ENCODE measurements at regions not wholly inside any gene's neighbourhood (a gene's known extent, or its start where the extent isn't known, plus 50 kb on each side); places are given as distances from the start of the nearest gene placed in this dataset.
"Not testable (repeated sequence)": the region's sequence is repeated elsewhere in the genome, so short reads cannot be mapped to it uniquely, and the experiment has no call there.

- no peak for DNase-seq
These were observed 150.8 kb upstream of the ADCY2 start for GRCh38 chr5:7245121-7245651.

GRCh38 chr5:7246287-7246686 lies 149.7 kb upstream of the ADCY2 start:
- DNase-seq: no peak

GRCh38 chr5:7250004-7250403 lies 145.9 kb upstream of the ADCY2 start:
- no peak for DNase-seq

GRCh38 chr5:7250611-7251010 lies 145.3 kb upstream of the ADCY2 start:
- DNase-seq: no peak

DNA sequence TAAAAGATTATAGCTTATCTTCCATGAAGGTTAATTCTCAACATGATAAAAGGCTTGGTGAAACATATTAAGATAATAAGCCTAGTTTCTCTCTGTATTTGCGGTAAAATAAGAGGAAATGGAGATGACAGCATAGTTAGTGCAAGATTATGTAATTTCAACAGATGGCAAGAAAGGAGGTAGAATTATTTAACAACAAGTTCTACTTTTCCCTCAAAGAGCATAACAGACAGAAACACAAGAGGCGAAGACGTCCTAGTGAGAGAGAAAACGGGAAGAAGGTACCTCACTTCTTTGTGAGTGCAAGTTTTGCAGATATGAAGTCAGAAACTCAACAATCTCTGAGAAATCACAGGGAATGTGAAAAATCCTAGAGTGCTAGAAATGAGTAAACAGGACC lies 144.8 kb upstream of the ADCY2 start:
- DNase-seq: no peak

DNA sequence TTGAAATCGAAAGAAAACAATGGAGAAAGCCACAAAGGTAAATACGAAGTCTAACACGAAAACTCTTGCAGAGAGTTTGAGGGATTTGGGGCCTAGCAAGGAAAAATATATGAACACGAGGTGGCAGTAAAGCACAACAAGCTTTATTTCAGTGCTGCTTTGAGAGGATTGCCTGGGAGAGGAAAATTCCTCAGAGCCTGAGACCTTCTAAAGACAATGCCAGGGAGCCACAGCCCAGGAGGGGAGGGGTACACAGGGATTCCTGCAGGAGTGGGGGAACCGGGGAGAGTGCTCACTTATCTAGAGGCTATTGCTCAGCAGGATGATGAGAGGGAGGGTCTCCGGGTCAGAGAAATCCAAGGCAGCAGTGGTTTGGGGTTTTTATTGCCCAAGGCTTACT lies 134.9 kb upstream of the ADCY2 start:
- DNase-seq: no peak

DNA sequence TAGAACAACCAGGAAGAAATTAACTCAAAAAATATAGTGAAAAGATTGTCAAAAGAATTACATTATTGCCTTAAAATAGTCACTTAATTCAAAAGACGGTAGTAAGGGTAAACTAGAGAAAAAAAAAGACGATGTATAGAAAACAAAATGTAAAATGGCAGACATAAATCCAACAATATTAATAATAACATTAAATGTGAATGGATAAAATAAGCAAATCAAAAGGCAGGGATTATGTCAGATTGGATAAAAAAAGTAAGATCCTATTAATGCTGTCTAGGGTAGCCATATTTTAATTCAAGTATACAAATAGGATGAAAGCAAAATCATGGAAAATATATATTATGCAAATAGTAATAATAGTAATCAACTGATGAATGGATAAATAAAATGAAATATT lies 134.0 kb upstream of the ADCY2 start:
- DNase-seq: no peak

DNA sequence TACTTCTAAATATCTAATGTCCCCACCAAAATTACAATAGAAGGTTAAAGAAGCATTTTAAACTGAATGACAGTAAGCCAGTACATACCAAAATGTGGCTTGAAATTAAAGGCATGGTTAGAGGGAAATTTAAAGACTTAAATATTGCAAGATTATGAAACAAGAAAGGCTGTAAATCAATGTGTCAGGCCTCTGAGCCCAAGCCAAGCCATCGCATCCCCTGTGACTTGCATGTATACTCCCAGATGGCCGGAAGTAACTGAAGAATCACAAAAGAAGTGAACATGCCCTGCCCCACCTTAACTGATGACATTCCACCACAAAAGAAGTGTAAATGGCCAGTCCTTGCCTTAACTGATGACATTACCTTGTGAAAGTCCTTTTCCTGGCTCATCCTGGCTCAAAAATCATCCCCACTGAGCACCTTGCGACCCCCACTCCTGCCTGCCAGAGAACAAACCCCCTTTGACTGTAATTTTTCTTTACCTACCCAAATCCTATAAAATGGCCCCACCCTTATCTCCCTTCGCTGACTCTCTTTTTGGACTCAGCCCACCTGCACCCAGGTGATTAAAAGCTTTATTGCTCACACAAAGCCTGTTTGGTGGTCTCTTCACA lies 132.4 kb upstream of the ADCY2 start:
- not testable (repeated sequence) for DNase-seq

- DNase-seq: not testable (repeated sequence)
These were observed 130.2 kb upstream of the ADCY2 start for GRCh38 chr5:7265776-7266175.

- not testable (repeated sequence) for DNase-seq
These were observed 127.2 kb upstream of the ADCY2 start for GRCh38 chr5:7268722-7269121.

GRCh38 chr5:7269591-7270274 lies 126.2 kb upstream of the ADCY2 start:
- DNase-seq: no peak

- DNase-seq: no peak
These were observed 124.4 kb upstream of the ADCY2 start for GRCh38 chr5:7271435-7272084.

DNA sequence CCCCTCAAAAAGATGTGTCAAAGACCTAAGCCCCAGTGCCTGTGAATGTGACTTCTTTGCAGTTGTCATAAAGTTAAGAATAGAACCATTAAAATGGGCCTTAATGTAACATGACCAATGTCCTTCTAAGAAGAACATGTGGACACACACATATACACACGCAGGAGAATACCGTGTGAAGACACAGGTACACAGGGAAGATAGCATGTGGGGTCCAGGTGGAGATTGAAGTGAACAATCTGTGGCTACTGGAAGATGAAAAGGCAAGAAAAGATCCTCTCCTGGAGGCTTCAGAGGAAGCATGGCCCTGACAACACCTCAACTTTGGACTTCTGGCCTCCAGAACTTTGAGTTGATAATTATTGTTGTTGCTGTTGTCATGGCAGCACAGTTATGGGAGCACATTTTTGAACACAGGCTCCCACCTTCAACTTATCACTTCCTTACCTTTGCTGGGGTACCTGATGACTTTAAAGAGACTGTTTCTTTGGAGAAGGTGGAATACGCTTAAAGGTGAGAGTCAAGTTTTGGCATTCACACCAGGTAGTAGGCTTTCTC lies 123.5 kb upstream of the ADCY2 start:
- DNase-seq: no peak

DNA sequence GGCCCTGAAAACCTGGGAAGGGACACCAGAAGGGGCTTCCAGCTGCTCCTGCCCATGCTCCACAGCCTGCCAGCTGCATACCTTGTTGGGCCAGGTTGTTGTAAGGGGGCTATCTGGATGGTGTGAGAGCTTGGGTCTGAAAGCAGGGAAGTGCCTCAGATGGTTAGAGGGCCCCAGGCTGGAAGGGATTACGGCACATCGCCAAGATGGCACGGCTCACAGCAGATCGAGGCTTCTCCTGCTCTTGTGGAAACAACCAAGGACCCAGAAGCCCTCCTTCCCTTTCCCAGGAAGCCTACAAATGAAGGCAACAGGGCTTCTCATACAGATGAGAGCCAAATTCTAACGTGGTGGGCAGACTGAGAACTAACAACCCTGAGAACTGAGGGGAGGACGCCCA lies 121.7 kb upstream of the ADCY2 start:
- no peak for DNase-seq

DNA sequence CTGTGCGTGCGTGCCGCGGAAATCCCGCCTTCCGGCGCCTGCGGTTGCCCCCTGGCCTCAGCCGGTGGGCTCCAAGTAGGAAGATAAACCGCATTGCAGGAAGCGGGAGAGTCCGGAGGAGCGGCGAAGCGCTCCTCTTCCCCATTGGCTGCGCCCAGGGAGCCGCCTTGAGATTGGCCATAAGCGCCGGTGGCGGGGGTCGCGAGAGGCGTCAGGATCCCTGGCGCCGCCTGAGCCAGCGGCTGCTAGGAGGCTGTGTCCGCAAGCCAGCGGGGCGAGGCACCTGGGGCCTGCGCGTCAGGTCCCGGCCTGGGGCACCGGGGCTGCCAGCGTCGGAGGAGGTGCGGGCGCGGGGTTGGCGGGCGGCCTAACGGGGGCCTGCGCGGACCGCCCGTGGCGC lies 106.3 kb upstream of the ADCY2 start:
- DNase-seq: not testable (repeated sequence)

- DNase-seq: not testable (repeated sequence)
These were observed 98.1 kb upstream of the ADCY2 start for GRCh38 chr5:7297821-7298220.

DNA sequence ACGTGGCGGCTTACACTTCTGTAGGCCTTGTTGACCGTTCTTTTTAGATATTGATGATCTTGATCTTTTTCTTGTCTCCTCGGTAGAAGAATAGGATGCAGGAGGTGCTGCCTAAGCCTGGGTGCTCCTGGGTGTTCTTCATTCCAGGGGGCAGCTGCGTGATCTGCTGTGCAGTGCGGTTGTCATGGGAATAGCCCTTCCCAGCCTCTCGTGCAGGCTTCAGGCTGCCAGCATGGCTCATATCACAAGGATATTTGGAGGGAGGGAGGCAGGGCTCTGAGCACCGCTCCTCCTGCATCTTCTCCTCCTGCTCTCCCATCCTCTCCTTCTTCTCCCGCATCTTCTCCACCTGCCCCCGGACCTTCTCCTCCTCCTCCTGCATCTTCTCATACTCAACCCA lies 96.2 kb upstream of the ADCY2 start:
- DNase-seq: not testable (repeated sequence)

GRCh38 chr5:7305000-7305674 lies 90.8 kb upstream of the ADCY2 start:
- DNase-seq: not testable (repeated sequence)

DNA sequence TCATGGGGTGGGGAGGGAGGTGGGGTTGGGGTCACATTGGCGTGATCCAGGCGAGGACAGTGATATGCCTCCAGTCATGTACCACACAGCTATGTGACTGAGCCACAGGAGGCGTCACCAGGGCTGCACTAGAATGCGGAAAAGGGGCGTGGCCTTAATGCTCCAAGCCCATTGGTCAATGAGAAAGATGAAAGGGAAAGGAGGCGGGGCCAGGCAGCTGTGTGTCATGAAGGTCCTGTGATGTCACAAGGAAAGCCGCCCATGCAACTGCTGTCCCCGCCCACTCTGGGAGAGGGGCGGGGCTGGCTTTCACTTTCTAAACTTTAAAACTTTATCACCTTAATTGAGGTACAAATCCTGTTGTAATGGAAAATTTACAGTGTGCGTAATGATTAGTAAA lies 89.4 kb upstream of the ADCY2 start:
- not testable (repeated sequence) for DNase-seq

DNA sequence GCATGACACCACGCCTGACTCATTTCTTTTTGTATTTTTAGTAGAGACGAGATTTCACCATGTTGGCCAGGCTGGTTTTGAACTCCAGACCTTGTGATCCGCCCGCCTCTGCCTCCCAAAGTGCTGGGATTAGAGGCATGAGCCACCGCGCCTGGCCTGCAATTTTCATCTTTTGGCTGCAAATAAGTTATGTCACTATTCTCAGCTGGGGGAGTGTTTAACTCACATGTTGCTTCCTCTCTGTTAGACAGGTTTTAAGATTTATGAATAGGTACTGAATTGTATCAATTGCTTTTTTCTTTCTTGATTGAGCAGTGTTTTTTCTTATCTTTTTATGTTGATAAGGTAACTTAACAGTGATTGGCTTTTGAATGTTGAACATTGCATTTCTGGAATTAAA lies 88.2 kb upstream of the ADCY2 start:
- DNase-seq: not testable (repeated sequence)

DNA sequence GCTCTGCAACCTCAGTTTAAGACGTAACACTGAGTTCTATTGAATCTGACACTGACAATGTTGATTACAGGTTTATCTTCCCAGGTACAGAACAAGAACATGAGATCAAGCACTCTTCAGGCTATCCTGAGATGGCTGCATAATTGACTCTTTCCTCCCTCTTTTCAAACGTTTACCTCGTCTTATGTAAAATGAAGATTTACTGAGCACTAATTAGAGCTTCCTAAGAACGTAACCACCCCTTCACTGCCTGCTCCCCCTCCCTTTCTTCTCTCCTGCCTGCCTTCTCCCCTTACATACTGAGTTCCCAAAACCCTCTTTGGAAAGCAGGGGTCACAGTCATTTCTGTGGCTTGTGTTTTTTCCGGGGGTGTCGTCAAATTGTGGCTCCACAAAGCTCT lies 86.2 kb upstream of the ADCY2 start:
- DNase-seq: not testable (repeated sequence)

DNA sequence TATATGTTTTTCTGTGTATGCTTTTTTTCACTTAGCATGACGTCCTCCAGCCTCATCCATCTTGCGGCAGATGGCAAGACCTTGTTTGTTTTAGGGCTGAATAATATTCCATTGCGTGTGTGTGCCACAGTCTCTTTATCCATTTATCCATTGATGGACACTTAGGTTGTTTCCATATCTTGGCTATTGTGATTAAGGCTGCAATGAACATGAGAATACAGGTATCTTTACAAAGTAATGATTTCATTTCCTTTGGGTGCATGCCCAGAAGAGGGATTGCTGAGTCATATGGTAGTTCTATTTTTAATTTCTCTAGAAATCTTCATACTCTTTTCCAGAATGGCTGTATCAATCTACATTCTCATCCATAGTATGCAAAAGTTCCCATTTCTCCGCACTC lies 85.3 kb upstream of the ADCY2 start:
- not testable (repeated sequence) for DNase-seq

- no peak for DNase-seq
These were observed 80.8 kb upstream of the ADCY2 start for GRCh38 chr5:7315118-7315517.
